HG03442 (cell line): ENCODE measurements at regions not wholly inside any gene's neighbourhood (a gene's known extent, or its start where the extent isn't known, plus 50 kb on each side); places are given as distances from the start of the nearest gene placed in this dataset.
A peak's percentile ranks its signal among the peaks of the same experiment; 100 is the strongest.
"Not testable (repeated sequence)": the region's sequence is repeated elsewhere in the genome, so short reads cannot be mapped to it uniquely, and the experiment has no call there.

Experiments
- ATAC-seq: cut with Tn5 transposase; IDR thresholded peaks from one replicate; pipeline ENCODE4 v1.9.1; 2021; ENCODE audit warnings: mild to moderate bottlenecking, moderate library complexity; ENCODE audit not compliant: unreplicated experiment

DNA sequence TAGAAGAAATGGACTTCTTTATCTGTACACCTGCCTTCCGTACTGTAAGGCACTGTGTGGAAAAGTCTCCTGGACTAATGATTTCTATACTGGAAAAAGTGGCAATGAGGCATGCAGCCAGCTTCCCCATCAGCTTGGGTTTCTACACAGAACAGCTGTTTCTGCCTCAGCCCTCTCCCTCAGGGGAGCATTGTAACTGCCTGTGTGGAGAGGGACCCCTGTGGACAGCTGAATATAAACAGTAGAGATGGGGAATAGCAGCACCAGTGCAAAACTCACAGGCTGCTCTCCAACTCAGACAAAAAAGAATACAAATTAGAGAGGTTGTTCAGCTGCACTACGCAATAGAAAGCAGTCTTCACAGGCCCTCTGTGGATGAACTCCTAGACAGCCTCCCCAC, 451.3 kb upstream of the MBL2 start:
- no peak for ATAC-seq

DNA sequence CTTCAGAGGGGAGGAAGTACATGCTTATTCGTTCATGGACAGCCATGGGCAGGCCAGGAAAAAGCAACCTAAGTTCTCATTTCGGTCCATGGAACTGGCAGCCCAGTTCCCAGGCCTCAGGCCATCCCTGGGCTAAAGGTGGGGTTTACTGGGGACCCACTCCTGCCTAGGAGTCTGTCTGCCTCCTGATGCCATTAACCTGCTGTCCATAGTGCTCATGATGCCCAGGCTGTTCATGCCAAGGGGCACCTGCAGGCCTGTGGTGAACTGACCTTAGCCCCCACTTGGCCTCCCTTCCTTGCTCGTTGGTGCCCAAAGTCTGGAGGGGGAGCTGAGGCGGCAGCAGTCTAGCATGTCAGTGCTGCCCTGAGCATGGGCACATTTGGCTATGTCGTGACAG, 450.2 kb upstream of the MBL2 start:
- ATAC-seq, result no peak

DNA sequence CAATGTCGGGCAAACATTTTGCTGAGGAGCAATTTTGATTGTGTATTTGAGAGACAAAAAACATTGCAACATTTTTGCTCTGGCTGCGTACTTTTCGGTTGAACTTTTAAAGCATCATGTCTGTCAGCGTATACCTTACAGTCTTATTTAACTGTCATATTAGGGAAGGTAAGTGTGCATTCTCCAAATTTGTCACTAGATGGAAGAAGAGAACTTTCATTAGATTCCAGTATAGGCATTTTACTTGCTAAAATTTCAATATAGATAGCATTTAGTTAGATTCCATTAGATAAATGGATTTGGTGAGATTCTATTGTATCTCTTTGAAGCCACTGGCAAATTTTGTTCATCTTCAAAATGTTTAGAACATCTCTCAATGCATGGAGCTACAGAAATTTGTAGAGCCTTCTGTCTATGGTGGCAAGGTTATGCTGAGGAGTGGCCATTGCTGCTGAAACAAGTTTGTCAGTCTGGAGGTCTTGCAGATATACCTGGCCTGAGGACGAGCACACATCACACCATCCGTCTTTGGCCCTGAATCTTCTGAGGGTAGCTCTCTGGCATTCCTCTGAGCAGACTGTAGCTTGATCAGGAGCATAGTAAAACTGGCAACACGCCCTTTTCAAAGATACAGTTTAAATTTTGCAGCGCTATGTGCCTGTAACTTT, 437.5 kb upstream of the MBL2 start:
- no peak for ATAC-seq

DNA sequence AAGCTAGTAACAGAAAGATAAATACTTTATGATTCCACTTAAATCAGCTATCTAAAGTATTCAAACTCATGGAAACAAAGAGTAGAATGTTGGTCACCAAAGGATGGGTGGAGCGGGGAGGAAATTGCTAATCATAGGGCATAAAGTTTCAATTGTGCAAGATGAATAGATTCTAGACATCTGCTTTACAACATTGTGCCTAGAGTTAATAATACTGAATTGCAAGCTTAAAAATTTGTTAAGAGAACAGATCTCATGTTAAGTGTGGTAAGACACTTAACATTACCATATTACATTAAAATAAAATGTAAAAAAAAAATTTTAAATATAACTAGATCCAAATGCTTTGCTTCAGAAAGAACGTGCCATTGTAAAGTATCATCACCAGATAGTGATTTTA, 411.1 kb upstream of the MBL2 start:
- no peak for ATAC-seq

DNA sequence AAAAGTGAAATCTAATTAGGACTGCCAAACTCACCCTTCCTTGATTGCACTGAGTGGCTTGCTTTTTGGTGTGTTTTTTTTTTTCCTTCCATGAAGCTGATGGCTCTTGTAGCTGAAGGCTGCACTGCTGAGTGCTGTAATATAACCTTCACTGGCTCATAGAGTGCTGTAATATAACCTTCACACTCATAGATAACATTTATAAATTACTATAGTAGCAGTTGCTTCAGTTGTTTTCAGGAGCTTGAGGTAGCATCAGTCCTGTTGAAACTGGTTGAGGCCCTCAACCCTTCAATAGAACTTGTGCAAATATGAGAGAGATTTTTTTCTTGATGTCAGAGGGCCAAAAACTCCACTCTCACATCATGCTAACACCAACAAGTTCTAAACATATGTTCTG, 404.9 kb upstream of the MBL2 start:
- no peak for ATAC-seq

DNA sequence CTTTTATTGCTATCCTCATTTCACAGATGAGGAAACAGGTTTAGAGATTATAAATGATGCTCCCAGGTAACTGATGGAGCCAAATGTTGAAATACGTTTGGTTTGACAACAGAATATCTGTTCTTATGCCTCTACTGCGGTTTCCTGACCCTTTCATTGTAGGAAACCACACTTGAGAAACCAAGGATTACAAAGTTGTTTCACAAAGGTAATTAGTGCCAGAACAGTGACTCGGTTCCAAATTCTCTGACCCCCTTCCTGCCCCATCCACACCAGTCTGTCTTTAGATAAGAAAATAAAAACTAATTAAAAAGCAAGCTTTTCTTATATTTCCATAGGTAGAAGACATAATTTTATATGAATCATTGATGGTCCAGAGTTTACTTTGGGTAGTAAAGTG, 393.7 kb upstream of the MBL2 start:
- ATAC-seq, result no peak

DNA sequence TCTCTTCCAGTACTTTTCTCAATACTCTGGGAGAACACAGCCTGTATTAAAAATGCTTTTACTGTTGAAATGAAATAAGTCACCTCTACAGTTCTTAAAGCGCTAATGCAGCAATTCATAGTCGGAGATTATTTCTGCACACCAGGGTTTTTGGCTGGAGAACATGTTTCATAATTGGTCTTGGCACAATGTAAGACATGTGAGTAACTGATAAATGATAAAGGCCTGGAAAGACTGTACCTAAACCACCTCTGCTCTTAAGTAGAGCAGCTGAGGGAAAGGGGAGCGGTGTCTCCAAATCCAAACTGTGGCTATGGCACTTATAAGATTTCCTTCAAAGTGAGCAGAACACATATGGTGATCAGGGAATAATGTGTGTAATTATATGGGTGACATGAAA, 390.3 kb upstream of the MBL2 start:
- no peak for ATAC-seq

DNA sequence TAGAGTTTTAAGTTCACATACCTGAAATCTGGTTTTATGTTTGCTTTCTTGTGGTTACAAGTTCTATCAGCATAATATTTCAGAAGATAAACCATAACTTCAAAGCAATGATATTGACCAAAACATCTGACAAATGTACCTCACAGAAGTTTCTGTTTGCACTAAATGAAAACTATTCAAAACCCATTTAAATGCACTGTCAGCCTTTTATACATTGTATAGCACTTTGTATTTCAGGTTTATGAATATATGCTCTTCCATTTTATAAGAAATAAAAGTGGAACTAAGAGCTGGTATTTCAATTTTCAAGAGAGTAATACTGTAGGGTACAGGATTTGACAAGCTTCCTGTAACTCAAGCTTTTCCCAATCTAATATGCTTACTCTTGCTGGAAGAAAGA, 388.6 kb upstream of the MBL2 start:
- no peak for ATAC-seq

DNA sequence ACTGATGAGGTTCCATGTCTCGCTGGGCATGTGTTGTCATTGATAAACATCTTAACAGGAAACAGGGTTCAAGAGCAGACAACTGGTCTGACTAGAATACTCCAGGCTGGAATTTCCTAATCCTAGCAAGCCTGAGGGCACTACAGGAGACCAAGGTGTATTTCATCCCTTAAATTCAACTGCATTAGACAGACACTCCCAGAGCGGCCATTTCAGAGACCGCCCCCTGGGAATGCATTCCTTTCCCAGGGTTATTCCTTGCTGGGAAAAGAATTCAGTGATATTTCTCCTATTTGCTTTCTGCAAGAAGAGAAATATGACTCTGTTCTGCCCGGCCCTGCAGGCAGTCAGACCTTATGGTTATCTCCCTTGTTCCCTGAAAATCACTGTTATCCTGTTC, 383.1 kb upstream of the MBL2 start:
- not testable (repeated sequence) for ATAC-seq

DNA sequence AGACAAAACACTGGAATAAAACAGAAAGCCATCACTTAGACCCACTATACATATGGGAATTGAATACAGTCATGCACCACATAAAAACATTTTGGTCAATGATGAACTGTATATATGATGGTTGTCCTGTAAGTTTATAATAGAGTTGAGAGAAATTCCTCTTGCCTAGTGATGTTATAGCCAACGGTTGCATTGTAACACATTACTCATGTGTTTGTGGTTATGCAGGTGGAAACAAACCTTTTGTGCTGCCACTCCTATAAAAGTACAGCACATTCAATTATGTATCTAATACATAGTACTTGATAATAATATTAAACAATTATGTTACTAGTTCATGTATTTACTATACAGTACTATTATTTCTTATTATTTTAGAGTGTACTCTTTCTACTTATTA, 381.2 kb upstream of the MBL2 start:
- ATAC-seq, result no peak

DNA sequence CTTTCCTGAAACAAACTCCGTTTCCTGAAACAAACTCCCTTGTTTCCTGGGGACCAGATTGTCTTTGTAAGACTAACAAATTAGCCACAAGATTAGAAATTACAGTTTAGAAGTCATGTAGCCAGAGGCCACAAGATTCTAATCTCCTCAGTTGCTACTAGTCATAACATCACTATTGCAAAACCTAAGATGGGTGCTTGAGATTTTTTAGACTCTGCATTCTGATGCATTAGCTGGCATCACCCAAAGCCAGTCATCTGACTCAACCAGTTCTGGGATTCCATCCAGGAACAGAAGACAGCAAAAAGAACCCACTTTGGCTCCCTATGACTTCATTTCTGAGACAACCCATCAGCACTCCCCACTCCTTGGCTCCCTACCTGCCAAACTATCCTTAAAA, 367.9 kb upstream of the MBL2 start:
- no peak for ATAC-seq

DNA sequence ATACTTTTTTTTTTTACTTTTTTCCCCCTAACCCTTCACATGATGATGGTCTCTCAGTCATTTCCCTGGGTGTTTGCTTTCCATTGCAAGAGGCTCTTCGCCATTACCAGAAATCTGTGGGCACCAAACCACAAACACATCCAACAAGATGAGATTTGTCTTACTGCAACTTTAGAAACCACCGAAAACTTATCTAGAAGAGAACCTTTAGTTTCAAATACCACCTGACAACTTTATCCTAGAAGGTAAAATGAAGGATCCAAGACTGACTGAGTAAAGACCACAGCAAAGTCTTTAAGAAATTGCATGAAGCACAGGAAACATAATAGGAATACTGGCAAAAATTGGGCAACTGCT, 363.3 kb upstream of the MBL2 start:
- ATAC-seq, result no peak

DNA sequence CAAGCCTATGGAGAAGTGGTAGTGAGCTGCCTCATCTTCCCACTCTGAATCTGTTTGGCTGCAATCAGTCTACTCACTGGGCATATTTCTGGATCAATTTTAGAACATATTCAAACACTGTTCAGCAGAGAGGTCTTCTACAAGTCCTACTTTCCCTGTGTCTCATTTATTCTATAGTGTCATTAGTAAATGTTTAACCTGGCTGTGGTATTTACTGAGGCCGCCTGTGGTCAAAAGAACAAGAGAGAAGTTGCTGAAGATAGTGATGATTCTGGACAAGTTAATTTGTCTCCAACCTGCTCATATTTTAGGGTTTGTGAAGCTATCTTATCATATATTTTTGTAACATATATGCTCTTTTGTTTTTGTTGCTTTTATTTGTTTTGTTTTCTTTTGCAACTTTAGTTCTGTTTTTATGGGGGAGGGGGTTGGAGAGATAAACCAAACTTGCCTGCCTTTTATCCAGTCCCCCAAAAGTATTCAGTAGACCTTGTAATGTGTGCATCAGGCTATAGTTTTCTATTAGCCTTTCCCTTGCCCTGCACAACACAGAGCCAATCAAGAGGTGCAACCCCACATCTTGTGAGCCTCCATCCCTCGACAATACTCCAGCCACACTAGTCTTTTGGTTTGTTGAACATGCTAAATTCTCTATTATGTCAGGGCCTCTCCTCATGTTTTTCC, 362.8 kb upstream of the MBL2 start:
- ATAC-seq, result peak; percentile 76

DNA sequence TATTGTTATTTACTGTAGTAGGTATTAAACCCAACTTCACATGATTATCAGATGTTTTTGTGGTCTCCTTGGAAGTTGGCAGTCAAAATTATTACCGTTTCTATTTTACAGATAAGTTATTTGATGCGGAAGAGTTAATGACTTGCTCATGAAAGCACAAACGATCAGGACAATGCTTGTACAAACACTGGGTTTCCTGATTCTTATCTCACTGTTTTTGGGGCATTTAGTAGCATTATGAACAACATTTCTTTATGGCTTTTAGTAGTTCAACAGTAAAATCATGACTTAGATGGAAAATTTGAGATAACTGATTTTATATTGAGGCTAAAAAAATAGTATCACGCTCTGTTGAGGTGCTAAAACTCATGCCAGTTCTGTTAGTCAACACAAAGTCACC, 361.5 kb upstream of the MBL2 start:
- ATAC-seq, result no peak

DNA sequence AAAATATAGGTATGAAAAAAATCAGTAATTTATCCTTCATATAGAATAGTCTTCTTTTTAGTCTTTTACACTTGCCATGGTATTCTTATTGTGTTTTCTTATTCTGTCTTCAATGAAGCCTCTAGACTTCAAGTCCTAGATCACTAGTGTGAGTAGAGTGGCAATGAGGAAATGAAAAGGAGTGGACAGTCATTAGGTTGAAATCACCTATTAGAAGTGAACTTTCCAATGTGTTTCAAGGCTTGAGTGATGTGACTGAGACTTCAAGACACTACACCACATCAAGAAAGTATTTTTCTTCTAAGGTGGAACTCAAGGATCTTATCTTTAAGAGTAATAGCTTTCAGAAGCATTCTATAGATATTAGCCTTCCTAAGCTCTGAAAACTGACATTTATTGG, 357.8 kb upstream of the MBL2 start:
- ATAC-seq, result no peak

DNA sequence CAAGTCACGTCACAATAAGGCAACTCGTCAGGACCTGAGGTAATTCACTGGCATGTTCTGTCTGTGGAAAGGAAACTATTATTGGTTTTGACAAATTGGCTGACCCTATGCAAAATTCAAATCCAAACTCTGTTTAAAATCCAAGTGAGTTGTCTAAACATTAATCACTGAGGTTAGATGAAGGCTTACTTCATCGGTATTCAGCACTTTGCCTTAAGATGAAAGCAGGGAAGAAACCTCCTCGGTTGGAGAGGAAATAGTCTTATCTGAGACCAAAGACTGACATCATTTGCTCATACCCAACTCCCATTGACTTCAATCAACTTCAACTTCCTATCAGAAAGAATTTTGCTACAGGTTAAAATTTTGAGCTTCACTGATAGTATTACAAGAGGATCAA, 355.1 kb upstream of the MBL2 start:
- no peak for ATAC-seq

DNA sequence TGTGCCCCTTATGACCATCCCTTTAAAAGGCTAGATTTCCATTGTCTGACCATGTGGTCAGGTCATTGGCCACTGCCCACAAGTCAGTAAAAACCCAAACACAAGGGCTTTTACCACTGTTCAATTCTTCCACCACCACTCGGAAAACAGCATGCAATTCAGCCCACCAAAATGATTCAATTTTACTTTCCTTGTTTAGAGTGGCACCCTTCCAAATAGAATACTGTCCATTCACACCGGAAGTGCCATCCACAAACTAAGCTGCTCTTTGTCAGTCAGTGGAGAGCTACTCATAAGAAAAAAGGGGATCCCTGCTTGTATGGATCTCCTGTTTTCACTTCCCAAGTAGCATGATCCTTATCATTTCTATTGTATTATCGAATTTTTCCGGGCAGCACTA, 350.7 kb upstream of the MBL2 start:
- ATAC-seq, result no peak

DNA sequence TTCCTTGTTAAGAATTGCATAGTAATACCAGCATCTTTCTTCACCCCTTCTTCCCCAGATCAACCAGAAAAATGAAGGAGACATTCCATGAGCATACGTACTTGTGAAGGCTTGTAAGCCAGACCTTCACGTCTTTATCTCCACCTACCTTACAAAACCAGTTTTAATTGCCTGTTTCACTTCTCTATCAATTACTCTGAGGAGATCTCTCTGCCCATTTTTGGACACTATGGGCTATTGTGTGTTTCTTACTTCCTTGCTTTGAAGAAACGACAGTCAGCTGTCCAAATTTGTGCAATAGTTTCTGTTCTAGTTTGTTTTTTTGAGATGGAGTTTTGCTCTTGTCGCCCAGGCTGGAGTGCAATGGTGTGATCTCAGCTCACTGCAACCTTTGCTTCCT, 349.7 kb upstream of the MBL2 start:
- no peak for ATAC-seq

DNA sequence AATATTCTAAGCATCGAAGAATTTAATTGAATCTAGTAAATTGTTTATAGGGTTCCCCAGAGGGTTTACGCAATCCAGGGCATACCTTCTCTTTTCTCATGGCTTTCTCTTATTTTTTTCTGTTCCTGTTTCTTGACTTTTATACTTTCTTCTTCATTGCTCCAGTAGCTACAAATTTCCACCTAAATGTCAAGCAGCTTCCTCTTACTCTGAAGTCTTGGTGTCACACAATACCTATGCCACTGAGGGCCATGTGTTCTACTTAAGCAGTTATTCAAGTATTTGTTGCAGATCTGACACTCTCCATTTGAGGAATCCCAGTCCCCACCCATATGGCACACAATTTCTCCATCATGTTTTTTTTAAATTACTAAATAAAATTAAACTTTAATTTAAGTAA, 343.1 kb upstream of the MBL2 start:
- ATAC-seq, result no peak

DNA sequence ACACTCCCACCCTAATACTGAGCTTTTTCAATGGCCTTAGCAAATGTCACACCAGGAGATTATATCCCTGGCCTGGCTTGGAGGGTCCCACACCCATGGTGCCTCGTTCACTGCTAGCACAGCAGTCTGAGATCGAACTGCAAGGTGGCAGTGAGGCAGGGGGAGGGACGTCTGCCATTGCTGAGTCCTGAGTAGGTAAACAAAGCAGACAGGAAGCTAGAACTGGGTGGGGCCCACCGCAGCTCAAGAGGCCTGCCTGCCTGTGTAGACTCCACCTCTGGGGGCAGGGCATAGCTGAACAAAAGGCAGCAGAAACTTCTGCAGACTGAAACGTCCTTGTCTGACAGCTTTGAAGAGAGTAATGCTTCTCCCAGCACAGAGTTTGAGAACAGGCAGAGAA, 338.9 kb upstream of the MBL2 start:
- no peak for ATAC-seq

DNA sequence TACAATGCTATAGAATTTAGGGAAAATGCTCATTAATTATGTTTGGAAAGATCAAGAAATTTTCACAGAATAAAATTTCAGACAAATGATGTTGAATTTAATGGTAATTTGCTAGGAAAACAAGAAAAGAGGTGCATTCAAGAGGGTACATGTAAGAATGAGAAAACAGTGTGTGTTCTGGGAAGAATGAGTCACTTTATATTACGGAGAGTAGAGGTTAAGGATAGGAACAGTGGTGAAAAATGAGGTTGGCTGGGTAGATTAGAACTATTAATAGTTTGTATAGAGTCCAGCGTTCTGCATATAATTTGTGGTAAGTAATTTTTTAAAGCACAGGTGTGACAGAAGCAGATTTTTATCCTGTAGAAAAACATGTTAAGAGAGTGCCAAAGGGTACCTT, 336.7 kb upstream of the MBL2 start:
- ATAC-seq, result no peak

DNA sequence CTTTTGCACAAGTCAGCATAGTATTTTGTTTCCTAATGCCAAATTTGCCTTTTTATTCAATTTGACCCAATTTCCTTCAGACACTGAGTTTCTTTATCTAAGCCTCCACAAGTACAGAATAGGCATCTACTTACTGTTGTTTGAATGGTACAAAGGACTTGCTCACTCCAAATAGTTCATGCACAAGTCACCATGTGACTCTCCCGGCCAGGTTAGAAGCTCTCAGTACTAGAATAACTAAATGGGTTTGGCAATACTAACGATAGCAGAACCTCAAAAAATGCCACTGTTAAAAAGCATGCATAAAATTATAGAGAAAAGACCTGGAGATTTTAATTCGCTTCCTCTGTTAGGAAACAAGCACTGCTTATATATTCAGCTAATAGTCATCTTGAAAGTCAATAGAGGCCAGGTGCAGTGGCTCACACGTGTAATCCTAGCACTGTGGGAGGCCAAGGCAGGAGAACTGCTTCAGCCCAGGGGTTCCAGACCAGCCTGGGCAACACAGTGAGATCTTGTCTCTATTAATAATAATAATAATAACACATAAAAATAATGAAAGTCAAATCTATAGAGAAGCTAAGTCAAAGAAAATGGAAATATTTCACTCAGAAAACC, 335.8 kb upstream of the MBL2 start:
- no peak for ATAC-seq

DNA sequence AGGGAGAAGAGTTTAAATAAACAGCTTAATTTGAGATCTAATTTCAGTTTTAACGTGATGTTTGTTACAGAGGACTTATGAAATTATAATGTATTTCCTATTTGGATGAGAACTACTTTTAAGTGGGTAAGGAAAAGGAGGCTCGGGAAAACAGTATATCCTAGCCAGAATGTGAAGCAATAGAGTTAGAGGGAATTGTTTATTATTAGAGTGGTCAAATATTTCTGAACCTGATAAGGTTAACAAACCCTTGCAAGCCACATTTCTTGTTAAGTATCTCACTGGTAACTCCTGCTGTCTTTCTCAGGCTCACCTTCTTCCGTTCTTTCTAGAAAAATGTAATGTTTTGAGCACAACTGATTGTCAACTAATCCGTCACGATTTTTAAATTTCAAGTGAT, 335.1 kb upstream of the MBL2 start:
- ATAC-seq, result no peak
